CD4-positive, alpha-beta T cell treated with Interleukin-15 for 4 hours (primary cell): ENCODE measurements at regions not wholly inside any gene's neighbourhood (a gene's known extent, or its start where the extent isn't known, plus 50 kb on each side); places are given as distances from the start of the nearest gene placed in this dataset.

ENCODE experiments used
- DNase-seq: peaks from one replicate; pipeline ENCODE4 v3.0.0-alpha.2; 2020; ENCODE audit warnings: low spot score

DNA sequence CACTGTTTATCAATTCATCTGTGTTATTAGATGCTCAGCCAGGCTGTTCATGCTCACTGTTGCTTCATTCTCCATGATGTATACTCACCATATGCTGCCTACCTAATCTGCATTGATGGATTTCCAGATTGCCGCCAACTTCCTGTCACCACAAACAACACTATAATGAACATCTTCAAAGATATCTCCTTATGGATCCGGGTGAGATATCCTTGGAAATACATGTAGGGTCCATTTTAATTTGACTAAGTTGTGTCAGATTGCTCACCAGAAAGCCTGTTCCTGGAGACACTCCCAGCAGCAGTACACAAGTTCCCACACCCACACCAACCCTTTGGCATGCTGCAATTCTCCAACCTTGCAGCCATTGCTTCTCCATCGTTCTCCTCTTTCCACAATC is 547.5 kb upstream of the TNP1 start:
- no peak for DNase-seq

- no peak for DNase-seq
Observed at GRCh38 chr2:217404236-217404760, 544.4 kb upstream of the TNP1 start.

DNA sequence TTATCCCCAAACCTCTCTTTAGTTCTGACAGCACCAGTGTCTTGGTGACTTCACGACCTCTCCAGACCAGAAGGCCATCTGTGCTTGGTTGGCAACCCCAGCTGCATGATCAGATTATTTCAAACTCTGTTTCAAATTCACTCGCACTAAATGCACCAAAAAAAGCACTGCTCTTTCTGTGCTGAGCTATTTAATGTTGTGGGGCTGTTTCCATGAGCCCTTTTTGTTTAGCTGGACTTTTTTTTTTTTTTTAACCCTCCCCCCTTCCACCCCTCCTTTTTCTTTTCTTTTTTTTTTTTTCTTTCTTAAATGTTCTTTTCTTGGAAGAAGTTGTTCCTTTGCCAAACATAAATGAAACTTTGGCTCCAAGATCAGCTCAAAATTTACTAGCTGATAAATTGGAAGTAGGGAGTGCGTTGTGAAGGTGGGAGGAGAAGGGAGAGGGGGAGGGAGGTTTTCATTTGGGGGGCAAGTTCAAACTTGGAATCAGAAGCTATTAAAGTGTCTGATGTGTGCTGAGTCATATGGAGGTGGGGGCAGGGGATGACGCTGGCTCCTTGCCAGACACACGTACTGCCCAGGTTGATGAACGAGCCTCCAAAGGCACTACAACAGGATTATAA is 543.0 kb upstream of the TNP1 start:
- DNase-seq = no peak

GRCh38 chr2:217402144-217402543 is 542.3 kb upstream of the TNP1 start:
- no peak for DNase-seq

DNA sequence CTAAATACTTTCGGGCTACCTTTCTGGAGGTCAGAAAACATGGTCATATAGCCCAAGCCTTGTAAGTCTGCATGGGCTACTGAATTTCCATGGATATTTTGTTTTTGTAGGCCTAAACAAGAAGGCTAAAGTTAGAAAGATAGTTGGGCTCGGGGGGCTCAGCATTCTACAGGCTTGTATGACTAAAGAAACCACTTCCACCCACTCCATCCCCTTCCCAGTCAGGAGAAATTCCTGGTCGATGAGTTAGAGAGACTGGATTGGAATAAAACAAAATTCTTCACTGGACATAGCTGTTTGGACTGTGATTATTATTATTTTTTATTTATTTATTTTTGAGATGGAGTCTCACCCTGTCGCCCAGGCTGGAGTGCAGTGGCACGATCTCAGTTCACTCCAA is 539.4 kb upstream of the TNP1 start:
- DNase-seq = no peak

- no peak for DNase-seq
Observed at GRCh38 chr2:217398860-217399259, 539.0 kb upstream of the TNP1 start.

- no peak for DNase-seq
Observed at GRCh38 chr2:217398101-217398500, 538.2 kb upstream of the TNP1 start.

DNA sequence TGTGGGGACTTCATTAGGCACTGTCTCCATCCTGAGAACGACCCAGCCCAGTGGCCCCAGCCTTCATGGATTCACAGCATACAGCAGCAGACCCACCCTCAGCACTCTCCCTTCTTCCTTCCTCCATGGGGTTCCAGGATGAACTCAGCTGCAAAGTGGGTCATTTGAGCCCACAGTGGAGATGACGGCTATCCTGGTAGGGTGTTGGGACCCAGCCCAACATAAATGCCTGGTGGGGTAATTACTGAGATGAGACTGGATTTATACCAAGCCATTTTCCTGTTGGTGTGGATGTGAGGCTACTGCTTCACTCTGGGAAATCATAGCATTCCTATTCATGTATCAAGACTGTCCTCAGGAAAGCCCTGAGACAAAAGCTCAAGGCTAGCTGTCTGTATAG is 536.7 kb upstream of the TNP1 start:
- DNase-seq = no peak

DNA sequence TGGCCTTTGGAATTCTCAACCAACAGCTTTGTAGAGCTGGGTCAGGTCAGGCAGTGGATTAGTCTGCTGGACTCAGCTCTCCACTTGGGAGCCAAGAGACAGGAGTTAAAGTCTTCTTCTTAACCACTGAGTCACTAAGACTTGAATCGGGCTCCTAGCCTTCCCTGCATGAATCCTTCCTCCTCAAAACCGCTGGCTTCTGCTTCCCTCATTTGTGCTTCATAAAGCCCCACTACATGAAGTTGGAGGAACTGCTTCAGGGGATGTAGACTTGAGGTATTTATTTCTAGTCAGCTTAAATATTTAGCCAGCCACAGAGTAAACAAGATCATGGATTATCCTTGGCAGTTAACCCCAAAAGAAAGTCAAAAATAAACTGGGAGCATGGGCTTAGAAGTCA is 536.3 kb upstream of the TNP1 start:
- DNase-seq = no peak

DNA sequence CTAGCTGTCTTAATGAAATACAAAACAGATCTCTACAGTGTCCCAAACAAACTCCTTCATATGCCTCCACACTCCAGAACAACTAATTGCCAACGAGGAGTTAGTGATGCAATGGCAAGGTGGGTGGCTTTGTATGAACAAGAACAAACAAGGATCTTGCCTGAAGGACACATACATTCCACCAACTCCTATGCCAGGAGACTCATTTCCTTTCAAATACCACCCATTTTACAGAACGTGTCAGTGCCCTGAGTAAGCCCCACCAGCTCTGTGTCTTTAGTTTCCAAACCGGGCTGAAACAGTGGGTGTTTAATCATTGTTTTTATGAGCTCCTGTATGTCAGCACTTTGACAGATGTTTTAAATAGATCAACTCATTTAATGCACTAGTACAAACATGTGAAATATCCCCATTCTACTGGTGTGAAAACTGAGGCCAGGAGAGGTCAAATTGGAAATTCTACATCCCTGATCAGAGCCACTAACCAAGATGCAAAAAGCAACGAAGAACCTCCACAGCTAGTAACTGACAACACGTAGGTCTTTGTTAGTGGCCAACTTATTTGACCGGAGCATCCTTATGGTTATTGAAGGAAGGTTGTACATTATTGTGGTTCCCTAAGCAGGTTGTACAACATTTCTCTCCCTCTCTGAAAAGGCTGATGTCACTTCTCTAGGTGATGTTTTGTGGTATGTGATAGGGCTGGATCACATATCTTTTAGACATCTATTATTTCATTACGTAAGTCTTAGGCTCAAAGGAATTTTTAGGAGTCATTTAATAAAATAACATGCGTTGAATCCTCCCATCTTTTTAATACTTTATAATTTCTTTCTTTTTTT is 534.9 kb upstream of the TNP1 start:
- no peak for DNase-seq

DNA sequence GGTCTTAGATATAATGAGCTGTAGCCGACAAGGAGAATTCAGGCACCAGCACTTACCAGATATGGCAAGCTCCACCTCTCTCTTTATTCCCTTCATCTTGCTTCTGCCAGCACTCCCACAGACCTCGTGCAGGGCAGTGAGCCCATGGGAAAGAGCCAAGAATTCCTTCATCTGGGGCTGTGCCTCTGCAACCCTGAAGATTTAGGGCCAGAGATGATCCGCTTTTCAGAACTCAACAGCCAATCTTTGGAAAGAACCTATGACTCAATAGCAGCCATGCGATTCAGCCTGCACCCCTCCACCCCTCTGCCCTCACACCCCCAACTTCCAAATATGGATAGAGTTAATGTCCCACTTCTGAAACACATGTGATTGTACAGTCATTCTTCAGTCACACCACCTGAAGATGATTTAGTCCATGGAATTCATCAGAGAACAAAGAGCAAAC is 533.7 kb upstream of the TNP1 start:
- no peak for DNase-seq

DNA sequence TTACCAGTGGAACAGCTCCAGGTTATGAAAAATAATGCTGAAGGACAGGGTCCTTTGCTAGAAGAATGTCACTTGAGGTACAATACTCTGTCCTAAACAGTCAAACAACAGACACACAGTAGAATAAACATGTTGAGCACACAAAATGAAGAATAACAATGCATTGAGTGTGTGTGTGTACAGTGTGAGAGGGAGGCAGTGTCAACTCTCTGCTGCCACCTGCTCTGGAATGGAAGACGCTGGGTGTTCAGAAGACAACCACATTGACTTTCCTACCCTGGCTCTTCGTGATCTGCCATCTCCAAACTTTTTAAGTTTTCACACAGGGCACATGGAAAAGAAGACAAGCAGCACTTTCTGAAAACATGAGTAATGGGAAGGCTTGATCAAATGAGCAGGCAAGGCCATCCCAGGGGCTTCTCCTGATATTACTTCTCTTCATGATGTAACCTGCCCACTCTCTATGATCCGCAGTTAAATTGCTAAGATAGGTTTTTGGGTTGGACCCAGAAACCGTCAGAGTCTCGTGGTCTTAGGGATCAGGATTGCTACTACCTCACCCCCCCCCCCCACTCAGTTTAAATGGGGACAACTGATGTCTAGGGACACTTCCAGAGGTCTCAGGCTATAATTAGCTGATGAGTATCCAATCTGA is 533.2 kb upstream of the TNP1 start:
- no peak for DNase-seq

GRCh38 chr2:217387776-217388387 is 528.0 kb upstream of the TNP1 start:
- no peak for DNase-seq

- no peak for DNase-seq
Observed at GRCh38 chr2:217386041-217386440, 526.2 kb upstream of the TNP1 start.

DNA sequence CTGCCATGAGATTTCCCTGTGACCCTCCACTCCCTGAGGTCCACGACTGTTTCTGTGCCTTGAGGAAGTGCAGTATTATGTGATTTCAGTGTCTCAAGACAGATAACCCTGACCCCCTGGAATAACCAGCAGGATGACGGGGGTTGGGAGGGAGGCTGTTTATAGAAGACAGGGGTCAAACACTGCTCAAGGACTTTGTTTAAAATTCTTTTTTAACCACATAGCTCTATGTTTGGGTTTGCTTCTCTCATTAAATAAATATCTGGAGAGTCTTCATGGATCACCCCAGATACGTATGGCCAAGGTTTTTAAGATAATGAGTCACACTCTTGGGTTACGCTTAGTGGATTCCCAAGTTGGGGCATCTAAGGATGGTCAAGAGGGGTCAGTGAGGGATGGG is 523.8 kb upstream of the TNP1 start:
- no peak for DNase-seq

DNA sequence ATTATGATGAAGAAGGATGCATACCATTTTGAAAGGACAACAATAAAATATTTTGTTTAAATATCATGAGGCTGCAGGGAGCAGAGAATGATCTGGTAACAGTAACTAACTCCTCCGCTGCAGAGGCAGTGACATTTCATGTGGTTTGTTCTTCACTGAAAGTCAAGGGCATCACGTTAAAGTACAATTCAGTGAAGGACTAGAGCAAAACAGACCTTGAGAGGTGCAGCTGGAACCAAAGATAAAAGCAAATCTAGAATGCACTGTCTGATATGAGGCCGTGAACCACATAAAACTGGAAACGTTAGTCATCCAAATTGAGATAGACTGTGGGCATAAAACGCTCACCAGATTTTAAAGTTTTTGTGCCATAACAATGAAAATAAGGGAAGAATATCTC is 522.9 kb upstream of the TNP1 start:
- no peak for DNase-seq

GRCh38 chr2:217379807-217380206 is 519.9 kb upstream of the TNP1 start:
- no peak for DNase-seq

DNA sequence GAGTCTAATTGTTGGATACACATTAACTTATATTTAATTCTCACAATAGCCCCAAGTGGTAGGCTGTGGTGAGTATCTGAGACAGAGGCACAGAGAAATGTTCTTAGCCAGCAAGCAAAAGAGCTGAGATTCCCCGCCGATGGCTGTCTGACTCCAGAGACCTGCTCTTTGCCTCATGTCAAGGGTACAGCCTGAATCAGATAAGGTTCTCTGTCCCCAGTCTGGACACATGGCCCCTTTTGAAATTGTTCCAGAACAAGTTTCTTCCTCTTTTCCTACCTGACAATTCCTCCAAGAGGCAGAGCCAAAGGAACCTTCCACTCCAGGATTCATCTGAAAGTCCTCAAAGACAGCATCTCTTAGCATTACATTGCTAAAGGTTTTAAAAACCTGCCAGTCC is 512.9 kb upstream of the TNP1 start:
- no peak for DNase-seq

GRCh38 chr2:217371781-217372213 is 511.9 kb upstream of the TNP1 start:
- no peak for DNase-seq

DNA sequence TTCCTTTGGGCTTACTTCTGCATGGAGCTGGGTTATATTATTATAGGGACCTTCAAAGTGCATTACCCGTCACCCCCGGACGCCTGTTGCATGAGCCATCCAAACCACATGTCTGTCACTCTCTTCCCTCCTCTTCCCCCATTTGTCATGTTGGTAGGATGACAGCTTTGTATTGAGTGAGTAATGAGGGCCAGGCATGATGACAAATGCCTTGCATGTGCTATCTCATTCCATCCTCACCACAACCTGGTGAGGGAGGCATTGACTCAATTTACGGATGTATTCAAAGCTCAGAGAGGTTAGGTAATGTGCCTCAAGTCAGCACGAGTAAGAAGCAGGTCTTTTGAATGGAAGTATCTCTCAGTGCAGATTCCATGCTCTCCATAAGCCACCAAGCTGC is 510.5 kb upstream of the TNP1 start:
- DNase-seq = no peak

DNA sequence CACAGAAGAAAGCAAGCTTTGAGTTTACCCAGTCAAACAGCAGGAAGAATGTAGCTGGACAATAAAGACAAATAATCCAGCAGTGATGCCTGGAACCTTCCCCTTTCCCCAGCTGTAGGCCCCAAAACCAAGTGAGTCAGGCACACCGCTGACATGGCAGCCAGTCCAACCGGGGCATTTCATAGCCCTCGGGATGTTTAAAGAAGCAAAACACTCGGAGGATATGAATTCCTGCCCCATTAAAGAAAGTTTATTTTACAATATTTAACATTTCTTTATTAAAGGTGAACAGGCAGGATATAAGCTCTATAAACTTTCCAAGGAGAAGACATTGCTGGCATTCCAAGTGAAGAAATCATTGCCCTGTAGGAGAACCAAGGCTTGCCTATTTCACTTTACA is 507.6 kb upstream of the TNP1 start:
- no peak for DNase-seq

- no peak for DNase-seq
Observed at GRCh38 chr2:217366966-217367365, 507.1 kb upstream of the TNP1 start.
